HG03342 (cell line): ENCODE measurements at regions not wholly inside any gene's neighbourhood (a gene's known extent, or its start where the extent isn't known, plus 50 kb on each side); places are given as distances from the start of the nearest gene placed in this dataset.
"Not testable (repeated sequence)": the region's sequence is repeated elsewhere in the genome, so short reads cannot be mapped to it uniquely, and the experiment has no call there.

Source experiments
- ATAC-seq: cut with Tn5 transposase; IDR thresholded peaks from one replicate; pipeline ENCODE4 v1.9.1; 2021; ENCODE audit warnings: mild to moderate bottlenecking, moderate library complexity; ENCODE audit not compliant: unreplicated experiment

- ATAC-seq = not testable (repeated sequence)
Measured at GRCh38 chr11:67806728-67807235, 132.4 kb upstream of the ALDH3B2 start.

- not testable (repeated sequence) for ATAC-seq
Measured at GRCh38 chr11:67806183-67806582, 131.8 kb upstream of the ALDH3B2 start.

- peak; percentile 69 for ATAC-seq
Measured at GRCh38 chr11:67805253-67806126, 131.1 kb upstream of the ALDH3B2 start.

GRCh38 chr11:67804435-67805252 is 130.2 kb upstream of the ALDH3B2 start:
- ATAC-seq = peak; percentile 11

GRCh38 chr11:67803519-67803918 is 129.1 kb upstream of the ALDH3B2 start:
- not testable (repeated sequence) for ATAC-seq

GRCh38 chr11:67803055-67803454 is 128.6 kb upstream of the ALDH3B2 start:
- ATAC-seq = not testable (repeated sequence)

GRCh38 chr11:67802623-67803022 is 128.2 kb upstream of the ALDH3B2 start:
- not testable (repeated sequence) for ATAC-seq

- not testable (repeated sequence) for ATAC-seq
Measured at GRCh38 chr11:67801397-67801796, 127.0 kb upstream of the ALDH3B2 start.

- ATAC-seq = not testable (repeated sequence)
Measured at GRCh38 chr11:67800591-67800990, 126.2 kb upstream of the ALDH3B2 start.

GRCh38 chr11:67799808-67800207 is 125.4 kb upstream of the ALDH3B2 start:
- ATAC-seq = not testable (repeated sequence)

- ATAC-seq = not testable (repeated sequence)
Measured at GRCh38 chr11:67797726-67798521, 123.5 kb upstream of the ALDH3B2 start.

- no peak for ATAC-seq
Measured at GRCh38 chr11:67795746-67796145, 121.3 kb upstream of the ALDH3B2 start.

GRCh38 chr11:67793750-67794149 is 119.3 kb upstream of the ALDH3B2 start:
- not testable (repeated sequence) for ATAC-seq

- ATAC-seq = not testable (repeated sequence)
Measured at GRCh38 chr11:67792273-67792990, 118.0 kb upstream of the ALDH3B2 start.

- ATAC-seq = not testable (repeated sequence)
Measured at GRCh38 chr11:67791598-67792170, 117.3 kb upstream of the ALDH3B2 start.

GRCh38 chr11:67788341-67788695 is 113.9 kb upstream of the ALDH3B2 start:
- not testable (repeated sequence) for ATAC-seq

GRCh38 chr11:67787681-67788340 is 113.4 kb upstream of the ALDH3B2 start:
- not testable (repeated sequence) for ATAC-seq

- not testable (repeated sequence) for ATAC-seq
Measured at GRCh38 chr11:67781967-67782366, 107.5 kb upstream of the ALDH3B2 start.

- ATAC-seq = not testable (repeated sequence)
Measured at GRCh38 chr11:67781506-67781905, 107.1 kb upstream of the ALDH3B2 start.
